ENCODE measurements at regions not wholly inside any gene's neighbourhood (a gene's known extent, or its start where the extent isn't known, plus 50 kb on each side); places are given as distances from the start of the nearest gene placed in this dataset.

DNA sequence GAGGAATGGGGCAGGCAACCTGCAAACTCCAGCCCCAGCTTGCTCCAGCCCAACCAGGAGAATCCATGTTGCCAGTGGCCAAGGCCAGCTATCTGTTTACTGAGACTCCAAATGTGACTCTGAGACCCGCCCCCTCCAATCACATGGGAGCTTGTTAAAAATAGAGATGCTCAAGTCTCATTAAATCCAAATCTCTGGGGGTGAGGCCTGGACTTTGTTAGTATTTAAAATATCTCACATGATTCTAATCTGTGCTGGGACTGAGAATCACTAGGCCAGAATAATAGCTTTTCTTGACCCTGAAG is 224.2 kb upstream of the TBL1XR1 start:
- Histone ChIP-seq H3K27ac (no peak overlapping the region), H3K9me3 (replicated peaks in 1 of 3) (no peaks in the 10 kb centered on the region), H3K4me3 (no peak overlapping the region), H3K4me1 (replicated peaks in 1 of 2) (no peaks in the 10 kb centered on the region), H3K27me3 (no peaks in the 10 kb centered on the region), H3K36me3 (replicated peaks in 1 of 2) (no peaks in the 10 kb centered on the region)
- 86 to 100% (median 94%) methylated on average over 1 of the region's 1 CpG; no CpG with 5 or more reads in 1 of the 4 donors for WGBS, 4 donors
- DNase-seq, result no peak
- no peak for TF ChIP-seq POLR2A (IDR thresholded peaks at IDR 0.05)
- TF ChIP-seq, protein P1, sequence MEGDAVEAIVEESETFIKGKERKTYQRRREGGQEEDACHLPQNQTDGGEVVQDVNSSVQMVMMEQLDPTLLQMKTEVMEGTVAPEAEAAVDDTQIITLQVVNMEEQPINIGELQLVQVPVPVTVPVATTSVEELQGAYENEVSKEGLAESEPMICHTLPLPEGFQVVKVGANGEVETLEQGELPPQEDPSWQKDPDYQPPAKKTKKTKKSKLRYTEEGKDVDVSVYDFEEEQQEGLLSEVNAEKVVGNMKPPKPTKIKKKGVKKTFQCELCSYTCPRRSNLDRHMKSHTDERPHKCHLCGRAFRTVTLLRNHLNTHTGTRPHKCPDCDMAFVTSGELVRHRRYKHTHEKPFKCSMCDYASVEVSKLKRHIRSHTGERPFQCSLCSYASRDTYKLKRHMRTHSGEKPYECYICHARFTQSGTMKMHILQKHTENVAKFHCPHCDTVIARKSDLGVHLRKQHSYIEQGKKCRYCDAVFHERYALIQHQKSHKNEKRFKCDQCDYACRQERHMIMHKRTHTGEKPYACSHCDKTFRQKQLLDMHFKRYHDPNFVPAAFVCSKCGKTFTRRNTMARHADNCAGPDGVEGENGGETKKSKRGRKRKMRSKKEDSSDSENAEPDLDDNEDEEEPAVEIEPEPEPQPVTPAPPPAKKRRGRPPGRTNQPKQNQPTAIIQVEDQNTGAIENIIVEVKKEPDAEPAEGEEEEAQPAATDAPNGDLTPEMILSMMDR (IDR thresholded peaks at IDR 0.05), result no peak
- intact Hi-C loops (cut with DNase I), result no loop called here

DNA sequence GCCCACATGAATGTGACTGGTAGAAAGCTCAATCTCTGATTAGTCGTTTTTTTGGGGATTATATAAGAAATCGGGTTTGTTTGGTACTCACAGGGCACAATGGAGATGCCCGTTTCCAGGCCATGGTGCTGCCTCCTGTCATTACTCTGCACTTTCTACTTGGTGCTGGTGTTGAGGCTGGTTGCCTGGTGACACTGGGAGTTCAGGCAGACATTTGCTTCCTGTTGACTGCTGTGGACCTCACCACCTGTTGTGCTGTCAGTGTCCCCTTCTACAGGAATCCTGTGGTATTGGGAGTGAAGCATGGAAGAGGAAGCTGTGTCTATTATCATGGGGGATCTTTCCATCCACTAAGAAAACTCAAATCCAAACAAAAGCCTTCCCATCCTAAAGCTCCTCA is 227.2 kb upstream of the TBL1XR1 start:
- Histone ChIP-seq H3K27ac (no peak overlapping the region), H3K4me1 (replicated peaks in 1 of 2) (no peaks in the 10 kb centered on the region), H3K4me3 (no peak overlapping the region), H3K36me3 (replicated peaks in 1 of 2) (no peaks in the 10 kb centered on the region), H3K27me3 (no peaks in the 10 kb centered on the region), H3K9me3 (replicated peaks in 1 of 3) (no peaks in the 10 kb centered on the region)
- TF ChIP-seq, protein P1 (IDR thresholded peaks at IDR 0.05), result no peak
- no peak for TF ChIP-seq POLR2A (IDR thresholded peaks at IDR 0.05)
- DNase-seq, result no peak
- 77 to 90% (median 82%) methylated on average over 3 of the region's 3 CpGs for WGBS, 4 donors
- intact Hi-C loops (cut with DNase I), result no loop called here

DNA sequence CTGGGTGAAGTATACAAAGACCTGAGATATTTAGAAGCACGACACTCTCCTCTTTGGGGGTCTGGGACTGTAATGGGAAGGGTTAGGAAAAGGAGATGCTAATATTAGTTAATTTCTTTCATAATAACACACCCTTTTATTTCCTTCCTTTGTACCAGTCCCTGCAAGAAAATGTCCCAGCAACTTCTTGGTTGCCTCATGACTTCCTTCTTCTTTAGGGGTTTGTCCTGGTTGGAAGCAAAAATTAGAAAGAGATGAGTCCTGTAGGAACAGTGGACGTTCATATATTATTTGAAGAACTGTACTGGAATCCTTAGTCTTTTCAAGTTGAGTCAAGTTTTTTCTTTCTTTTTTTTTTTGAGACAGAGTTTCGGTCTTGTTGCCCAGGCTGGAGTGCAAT is 227.8 kb upstream of the TBL1XR1 start:
- Histone ChIP-seq H3K9me3 (replicated peaks in 1 of 3) (no peaks in the 10 kb centered on the region), H3K4me1 (replicated peaks in 1 of 2) (no peaks in the 10 kb centered on the region), H3K27me3 (no peaks in the 10 kb centered on the region), H3K27ac (no peak overlapping the region), H3K4me3 (no peak overlapping the region), H3K36me3 (replicated peaks in 1 of 2) (no peaks in the 10 kb centered on the region)
- DNase-seq, result no peak
- TF ChIP-seq, protein P1 (IDR thresholded peaks at IDR 0.05), result no peak
- TF ChIP-seq POLR2A (IDR thresholded peaks at IDR 0.05), result no peak
- 83 to 91% (median 86%) methylated on average over 3 of the region's 3 CpGs for WGBS, 4 donors
- intact Hi-C loops (cut with DNase I), result no loop called here

DNA sequence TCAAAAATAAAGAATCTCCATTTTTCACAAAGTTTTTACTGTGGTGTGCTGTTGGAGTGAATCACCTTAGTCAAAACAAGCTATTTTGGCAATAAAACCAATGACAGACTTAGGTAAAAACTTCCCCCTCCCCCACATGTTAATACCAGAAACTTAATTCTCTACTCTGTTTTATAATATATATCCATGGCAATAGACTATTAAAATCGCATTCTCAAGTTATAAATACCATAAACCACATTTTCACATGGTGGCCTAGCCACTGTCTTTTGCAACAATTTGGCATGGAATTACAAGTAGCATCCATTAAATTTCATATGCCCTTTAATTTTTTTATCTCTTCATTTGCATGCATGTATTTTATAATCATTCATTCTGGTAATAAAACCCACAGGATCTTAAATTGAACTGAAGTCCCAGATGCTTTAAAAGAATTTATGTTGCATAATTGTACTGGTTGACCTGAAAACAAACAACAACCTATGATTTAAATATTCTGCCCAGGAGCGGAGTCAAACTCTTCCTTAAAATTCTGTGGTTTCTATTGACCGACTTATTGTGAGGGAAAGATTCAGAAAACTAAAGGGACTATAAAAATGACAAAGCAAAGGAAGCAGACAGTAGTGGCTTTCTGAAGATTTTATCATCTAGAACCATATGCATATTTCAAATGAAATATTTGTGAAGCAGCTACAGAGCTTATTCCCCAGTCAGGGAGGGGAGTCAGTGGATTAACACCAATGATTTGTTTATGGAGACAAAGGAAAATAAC is 229.0 kb upstream of the TBL1XR1 start:
- Histone ChIP-seq H3K27me3 (no peaks in the 10 kb centered on the region), H3K9me3 (replicated peaks in 1 of 3) (no peaks in the 10 kb centered on the region), H3K4me3 (no peak overlapping the region), H3K4me1 (replicated peaks in 1 of 2) (no peaks in the 10 kb centered on the region), H3K27ac (peak overlapping the region in 1 of 5 donors; percentile 6), H3K36me3 (replicated peaks in 1 of 2) (no peaks in the 10 kb centered on the region)
- intact Hi-C loops (cut with DNase I), result no loop called here
- DNase-seq, result no peak
- TF ChIP-seq POLR2A (IDR thresholded peaks at IDR 0.05), result no peak
- TF ChIP-seq, protein P1 (IDR thresholded peaks at IDR 0.05), result no peak
- WGBS, 4 donors, result 77 to 86% (median 79%) methylated on average over 3 of the region's 3 CpGs

Measured in adrenal gland (tissue), 9 donors.